ENCODE measurements at regions not wholly inside any gene's neighbourhood (a gene's known extent, or its start where the extent isn't known, plus 50 kb on each side); places are given as distances from the start of the nearest gene placed in this dataset.

- no peak for DNase-seq
These were observed 103.4 kb upstream of the PJA1 start for GRCh38 chrX:69268611-69269010.

- no peak for DNase-seq
These were observed 98.9 kb upstream of the PJA1 start for GRCh38 chrX:69264158-69264581.

GRCh38 chrX:69263251-69263820 lies 98.1 kb upstream of the PJA1 start:
- DNase-seq: no peak

GRCh38 chrX:69262036-69262936 lies 97.0 kb upstream of the PJA1 start:
- peak; percentile 63 for DNase-seq

GRCh38 chrX:69260169-69260568 lies 94.9 kb upstream of the PJA1 start:
- no peak for DNase-seq

GRCh38 chrX:69258893-69259292 lies 93.6 kb upstream of the PJA1 start:
- DNase-seq: no peak

- DNase-seq: peak; percentile 64
These were observed 92.4 kb upstream of the PJA1 start for GRCh38 chrX:69257499-69258127.

GRCh38 chrX:69256291-69256565 lies 91.0 kb upstream of the PJA1 start:
- DNase-seq: no peak

GRCh38 chrX:69255441-69256290 lies 90.4 kb upstream of the PJA1 start:
- no peak for DNase-seq

GRCh38 chrX:69253821-69254220 lies 88.6 kb upstream of the PJA1 start:
- DNase-seq: no peak

GRCh38 chrX:69243276-69243675 lies 78.0 kb upstream of the PJA1 start:
- DNase-seq: no peak

- DNase-seq: no peak
These were observed 73.6 kb upstream of the PJA1 start for GRCh38 chrX:69238887-69239231.

GRCh38 chrX:69238114-69238886 lies 73.0 kb upstream of the PJA1 start:
- DNase-seq: peak; percentile 64

GRCh38 chrX:69237236-69237635 lies 72.0 kb upstream of the PJA1 start:
- no peak for DNase-seq

GRCh38 chrX:69236641-69237040 lies 71.4 kb upstream of the PJA1 start:
- no peak for DNase-seq

- no peak for DNase-seq
These were observed 69.4 kb upstream of the PJA1 start for GRCh38 chrX:69234624-69235023.

GRCh38 chrX:69232945-69233344 lies 67.7 kb upstream of the PJA1 start:
- no peak for DNase-seq

- DNase-seq: no peak
These were observed 66.7 kb upstream of the PJA1 start for GRCh38 chrX:69231903-69232302.

- no peak for DNase-seq
These were observed 64.2 kb upstream of the PJA1 start for GRCh38 chrX:69229436-69229835.

GRCh38 chrX:69228732-69229131 lies 63.5 kb upstream of the PJA1 start:
- no peak for DNase-seq

- DNase-seq: no peak
These were observed 61.4 kb upstream of the PJA1 start for GRCh38 chrX:69226459-69227158.
